H54 (cell line): ENCODE measurements at regions not wholly inside any gene's neighbourhood (a gene's known extent, or its start where the extent isn't known, plus 50 kb on each side); places are given as distances from the start of the nearest gene placed in this dataset.
A peak's percentile ranks its signal among the peaks of the same experiment; 100 is the strongest.

ENCODE experiments used
- DNase-seq: peaks from one replicate; pipeline ENCODE4 v3.0.0; 2011; ENCODE audit warnings: low spot score, mixed read lengths; ENCODE audit not compliant: insufficient read length
- FAIRE-seq: peaks from 3 replicates; lab custom pipeline; 2011; peaks lifted over from hg19 to GRCh38; lab: Jason Lieb, UNC
- POLR2A ChIP-seq: IDR thresholded peaks from 2 replicates; pipeline ENCODE4 v1.6.1; 2011; ENCODE audit warnings: low read depth, mild to moderate bottlenecking, low read length

- FAIRE-seq = peak; percentile 62
Observed at GRCh38 chr5:13477118-13477737, 467.3 kb downstream of the DNAH5 start.

GRCh38 chr5:13472842-13473241 is 471.6 kb downstream of the DNAH5 start:
- FAIRE-seq (no peak), DNase-seq (no peak)
- no peak for TF ChIP-seq POLR2A

More at GRCh38 chr5:13477118-13477737, 467.3 kb downstream of the DNAH5 start:
- peak; percentile 23 for DNase-seq
- TF ChIP-seq POLR2A = no peak

GRCh38 chr5:13470975-13471374 is 473.5 kb downstream of the DNAH5 start:
- no peak for TF ChIP-seq POLR2A
- FAIRE-seq = no peak

GRCh38 chr5:13470263-13470662 is 474.2 kb downstream of the DNAH5 start:
- no peak for TF ChIP-seq POLR2A
- FAIRE-seq (no peak), DNase-seq (no peak)

More at GRCh38 chr5:13470975-13471374, 473.5 kb downstream of the DNAH5 start:
- DNase-seq = no peak

- no peak for FAIRE-seq
- no peak for TF ChIP-seq POLR2A
- no peak for DNase-seq
Observed at GRCh38 chr5:13464532-13465193, 479.8 kb downstream of the DNAH5 start.

- FAIRE-seq (no peak), DNase-seq (no peak)
- TF ChIP-seq POLR2A = no peak
Observed at GRCh38 chr5:13460587-13460986, 483.9 kb downstream of the DNAH5 start.

GRCh38 chr5:13454050-13454449 is 490.4 kb downstream of the DNAH5 start:
- DNase-seq = no peak

GRCh38 chr5:13448843-13449242 is 495.6 kb downstream of the DNAH5 start:
- no peak for FAIRE-seq
- TF ChIP-seq POLR2A = no peak
- DNase-seq = no peak

More at GRCh38 chr5:13454050-13454449, 490.4 kb downstream of the DNAH5 start:
- no peak for FAIRE-seq
- TF ChIP-seq POLR2A = no peak

GRCh38 chr5:13439430-13439829 is 505.1 kb downstream of the DNAH5 start:
- FAIRE-seq = no peak

GRCh38 chr5:13427827-13428557 is 516.5 kb downstream of the DNAH5 start:
- no peak for TF ChIP-seq POLR2A
- FAIRE-seq = no peak
- no peak for DNase-seq

More at GRCh38 chr5:13439430-13439829, 505.1 kb downstream of the DNAH5 start:
- no peak for DNase-seq
- no peak for TF ChIP-seq POLR2A

GRCh38 chr5:13412040-13412595 is 532.4 kb downstream of the DNAH5 start:
- no peak for DNase-seq
- no peak for FAIRE-seq
- TF ChIP-seq POLR2A = no peak

GRCh38 chr5:13408616-13409015 is 535.9 kb downstream of the DNAH5 start:
- FAIRE-seq (no peak), DNase-seq (no peak)
- TF ChIP-seq POLR2A = no peak

GRCh38 chr5:13403351-13403750 is 541.1 kb downstream of the DNAH5 start:
- FAIRE-seq = no peak
- TF ChIP-seq POLR2A = no peak

GRCh38 chr5:13385066-13385465 is 559.4 kb downstream of the DNAH5 start:
- no peak for FAIRE-seq

More at GRCh38 chr5:13403351-13403750, 541.1 kb downstream of the DNAH5 start:
- no peak for DNase-seq

More at GRCh38 chr5:13385066-13385465, 559.4 kb downstream of the DNAH5 start:
- no peak for DNase-seq
- TF ChIP-seq POLR2A = no peak
